ENCODE measurements at regions not wholly inside any gene's neighbourhood (a gene's known extent, or its start where the extent isn't known, plus 50 kb on each side); places are given as distances from the start of the nearest gene placed in this dataset.

GRCh38 chr13:58397596-58398387 lies 766.2 kb downstream of the PCDH17 start:
- ATAC-seq (no peak), DNase-seq (ENCODE audit: low spot score) (no peak), FAIRE-seq (no peak)
- Histone ChIP-seq H3K36me3 (replicated peaks in 1 of 2; ENCODE audit: control insufficient read depth in 1 of 2, insufficient read depth in 2 of 2, low read length in 2 of 2) (no peaks in the 10 kb centered on the region), H3K9me3 (ENCODE audit: low read length) (peaks cover 79% of the 10 kb centered on the region), H3K27me3 (ENCODE audit: control insufficient read depth in 1 of 2, insufficient read depth in 2 of 2, low read length in 2 of 2) (no peaks in the 10 kb centered on the region), H3K4me2 (ENCODE audit: low read depth, low read length) (no peak overlapping the region), H3K79me2 (ENCODE audit: insufficient read depth, low read length) (no peaks in the 10 kb centered on the region), H3K9ac (ENCODE audit: insufficient read depth, low read depth, low read length) (no peak overlapping the region), H3K27ac (ENCODE audit: extremely low read length, insufficient read depth, low read length) (no peak overlapping the region), H3K4me3 (replicated peaks in 1 of 3; ENCODE audit: insufficient read depth in 1 of 3, low read depth in 2 of 3, low read length in 3 of 3) (no peak overlapping the region), H4K20me1 (ENCODE audit: insufficient read depth, low read length) (no peaks in the 10 kb centered on the region), H3K4me1 (ENCODE audit: insufficient read depth, low read length) (no peaks in the 10 kb centered on the region), H2AFZ (ENCODE audit: low read length) (no peak overlapping the region)
- intact Hi-C loops (cut with micrococcal nuclease; ENCODE audit: unreplicated experiment), result no loop called here
- WGBS (ENCODE audit: low lambda C conversion rate), result 26% methylated on average over 6 of the region's 6 CpGs
- TF ChIP-seq ZNF703 (CRISPR knock-in tag; IDR thresholded peaks at IDR 0.05; ENCODE audit: borderline replicate concordance) (no peak), HDAC6 (IDR thresholded peaks at IDR 0.05; ENCODE audit: low read depth, low read length) (no peak), CBX5 (CRISPR knock-in tag; IDR thresholded peaks at IDR 0.05; ENCODE audit: borderline replicate concordance) (no peak), RFX3 (CRISPR knock-in tag; IDR thresholded peaks at IDR 0.05) (no peak), RCOR2 (CRISPR knock-in tag; IDR thresholded peaks at IDR 0.05) (no peak), FOSL2 (CRISPR knock-in tag; IDR thresholded peaks at IDR 0.05) (no peak), FLYWCH1 (CRISPR knock-in tag; IDR thresholded peaks at IDR 0.05) (no peak)
- CTCF ChIA-PET (ENCODE audit: low intra/inter-chr PET ratio, low total read pairs), result no interaction called here
- in situ Hi-C loops (cut with HindIII; ENCODE audit: extremely low pct_ligation_motif_present, low pct_unique_long_range_greater_than_20kb), result no loop called here
- BruUV-seq (replicated peaks), result no TSS peak
- POLR2A ChIA-PET, result no interaction called here

GRCh38 chr13:58399263-58399662 lies 767.7 kb downstream of the PCDH17 start:
- ChIA-PET POLR2A (no interaction called here), CTCF (ENCODE audit: low intra/inter-chr PET ratio, low total read pairs) (no interaction called here)
- Histone ChIP-seq H3K79me2 (ENCODE audit: insufficient read depth, low read length) (no peaks in the 10 kb centered on the region), H3K9me3 (ENCODE audit: low read length) (peaks cover 84% of the 10 kb centered on the region), H3K36me3 (replicated peaks in 1 of 2; ENCODE audit: control insufficient read depth in 1 of 2, insufficient read depth in 2 of 2, low read length in 2 of 2) (no peaks in the 10 kb centered on the region), H3K4me1 (ENCODE audit: insufficient read depth, low read length) (no peaks in the 10 kb centered on the region), H2AFZ (ENCODE audit: low read length) (no peak overlapping the region), H3K4me3 (replicated peaks in 1 of 3; ENCODE audit: insufficient read depth in 1 of 3, low read depth in 2 of 3, low read length in 3 of 3) (no peak overlapping the region), H3K27me3 (ENCODE audit: control insufficient read depth in 1 of 2, insufficient read depth in 2 of 2, low read length in 2 of 2) (no peaks in the 10 kb centered on the region), H4K20me1 (ENCODE audit: insufficient read depth, low read length) (no peaks in the 10 kb centered on the region), H3K4me2 (ENCODE audit: low read depth, low read length) (no peak overlapping the region), H3K27ac (ENCODE audit: extremely low read length, insufficient read depth, low read length) (no peak overlapping the region), H3K9ac (ENCODE audit: insufficient read depth, low read depth, low read length) (no peak overlapping the region)
- in situ Hi-C loops (cut with HindIII; ENCODE audit: extremely low pct_ligation_motif_present, low pct_unique_long_range_greater_than_20kb), result no loop called here
- DNase-seq (ENCODE audit: low spot score), result no peak
- FAIRE-seq, result no peak
- no peak for ATAC-seq
- intact Hi-C loops (cut with micrococcal nuclease; ENCODE audit: unreplicated experiment), result no loop called here
- BruUV-seq (replicated peaks), result no TSS peak
- TF ChIP-seq RXRB (CRISPR knock-in tag; IDR thresholded peaks at IDR 0.05; ENCODE audit: borderline replicate concordance) (no peak), ZNF253 (CRISPR knock-in tag; IDR thresholded peaks at IDR 0.05; ENCODE audit: borderline replicate concordance) (no peak), SNAPC2 (CRISPR knock-in tag; IDR thresholded peaks at IDR 0.05) (no peak), TOPORS (CRISPR knock-in tag; IDR thresholded peaks at IDR 0.05) (no peak), RARG (CRISPR knock-in tag; IDR thresholded peaks at IDR 0.05; ENCODE audit: low read depth) (no peak), ZNF670 (CRISPR knock-in tag; IDR thresholded peaks at IDR 0.05; ENCODE audit: borderline replicate concordance) (no peak), ZSCAN25 (CRISPR knock-in tag; IDR thresholded peaks at IDR 0.05) (no peak), ZNF607 (CRISPR knock-in tag; IDR thresholded peaks at IDR 0.05; ENCODE audit: borderline replicate concordance) (no peak), KLF16 (CRISPR knock-in tag; IDR thresholded peaks at IDR 0.05) (no peak), ZNF567 (CRISPR knock-in tag; IDR thresholded peaks at IDR 0.05; ENCODE audit: borderline replicate concordance) (no peak), ZNF570 (CRISPR knock-in tag; IDR thresholded peaks at IDR 0.05; ENCODE audit: borderline replicate concordance) (no peak), MIER3 (CRISPR knock-in tag; IDR thresholded peaks at IDR 0.05; ENCODE audit: borderline replicate concordance) (no peak), ZNF891 (CRISPR knock-in tag; IDR thresholded peaks at IDR 0.05) (no peak)
- TF ChIP-seq, protein P1, sequence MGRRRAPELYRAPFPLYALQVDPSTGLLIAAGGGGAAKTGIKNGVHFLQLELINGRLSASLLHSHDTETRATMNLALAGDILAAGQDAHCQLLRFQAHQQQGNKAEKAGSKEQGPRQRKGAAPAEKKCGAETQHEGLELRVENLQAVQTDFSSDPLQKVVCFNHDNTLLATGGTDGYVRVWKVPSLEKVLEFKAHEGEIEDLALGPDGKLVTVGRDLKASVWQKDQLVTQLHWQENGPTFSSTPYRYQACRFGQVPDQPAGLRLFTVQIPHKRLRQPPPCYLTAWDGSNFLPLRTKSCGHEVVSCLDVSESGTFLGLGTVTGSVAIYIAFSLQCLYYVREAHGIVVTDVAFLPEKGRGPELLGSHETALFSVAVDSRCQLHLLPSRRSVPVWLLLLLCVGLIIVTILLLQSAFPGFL (CRISPR knock-in tag; IDR thresholded peaks at IDR 0.05), result no peak

All from HepG2 (cell line).